Mesothelial cell of epicardium (in vitro differentiated cells): ENCODE measurements at regions not wholly inside any gene's neighbourhood (a gene's known extent, or its start where the extent isn't known, plus 50 kb on each side); places are given as distances from the start of the nearest gene placed in this dataset.

Experiments
- DNase-seq, 2 experiments: peaks; one replicate each; pipeline ENCODE4 v3.0.0; 2021; ENCODE audit warnings: low spot score in 2 of 2; ENCODE audit not compliant: unreplicated experiment in 2 of 2
- H3K27ac Mint-ChIP-seq: 2 replicates; pipeline ENCODE4 v1.8.0; 2021; ENCODE audit warnings: mixed read lengths
- H3K27me3 Mint-ChIP-seq: 2 replicates; pipeline ENCODE4 v1.8.0; 2021; ENCODE audit warnings: low read depth, mixed read lengths
- H3K36me3 Mint-ChIP-seq: 2 replicates; pipeline ENCODE4 v1.8.0; 2021; ENCODE audit warnings: mixed read lengths
- H3K4me1 Mint-ChIP-seq: 2 replicates; pipeline ENCODE4 v1.8.0; 2021; ENCODE audit warnings: mixed read lengths
- H3K4me3 Mint-ChIP-seq: 2 replicates; pipeline ENCODE4 v1.8.0; 2021; ENCODE audit warnings: mild to moderate bottlenecking, moderate library complexity, mixed read lengths
- H3K9me3 Mint-ChIP-seq: 2 replicates; pipeline ENCODE4 v1.8.0; 2021; ENCODE audit warnings: mixed read lengths
- TF ChIP-seq, protein P1 (sequence below): fragments of 200-600 bp; sonication (generic); IDR thresholded peaks from one replicate; pipeline ENCODE4 v1.5.0; 2021; ENCODE audit warnings: antibody characterized with exemption; ENCODE audit not compliant: unreplicated experiment

DNA sequence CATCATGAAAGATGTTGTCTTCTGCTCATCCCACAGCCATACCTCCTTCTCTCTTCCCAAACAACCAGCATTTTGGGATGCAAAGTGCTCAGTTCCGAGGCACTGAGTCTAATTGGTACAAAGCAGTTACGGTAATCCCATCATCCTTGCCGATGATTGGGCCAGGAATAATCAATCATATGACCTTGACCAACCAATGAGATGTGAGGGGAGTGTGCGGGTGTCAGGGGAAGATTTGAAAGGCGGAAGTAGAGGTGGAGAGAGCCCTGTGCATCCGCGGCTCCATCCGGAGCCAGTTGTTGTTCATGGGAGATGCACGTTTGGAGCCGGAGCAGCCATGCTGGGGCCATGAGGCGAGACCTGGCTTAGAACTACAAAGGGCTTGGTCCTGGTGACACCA is 67.3 kb downstream of the SYNE3 start:
- H3K27ac Mint-ChIP-seq: no peak overlapping the region
- peaks cover 14% of the 10 kb centered on the region for H3K4me1 Mint-ChIP-seq
- H3K27me3 Mint-ChIP-seq: no peaks in the 10 kb centered on the region
- TF ChIP-seq, protein P1, sequence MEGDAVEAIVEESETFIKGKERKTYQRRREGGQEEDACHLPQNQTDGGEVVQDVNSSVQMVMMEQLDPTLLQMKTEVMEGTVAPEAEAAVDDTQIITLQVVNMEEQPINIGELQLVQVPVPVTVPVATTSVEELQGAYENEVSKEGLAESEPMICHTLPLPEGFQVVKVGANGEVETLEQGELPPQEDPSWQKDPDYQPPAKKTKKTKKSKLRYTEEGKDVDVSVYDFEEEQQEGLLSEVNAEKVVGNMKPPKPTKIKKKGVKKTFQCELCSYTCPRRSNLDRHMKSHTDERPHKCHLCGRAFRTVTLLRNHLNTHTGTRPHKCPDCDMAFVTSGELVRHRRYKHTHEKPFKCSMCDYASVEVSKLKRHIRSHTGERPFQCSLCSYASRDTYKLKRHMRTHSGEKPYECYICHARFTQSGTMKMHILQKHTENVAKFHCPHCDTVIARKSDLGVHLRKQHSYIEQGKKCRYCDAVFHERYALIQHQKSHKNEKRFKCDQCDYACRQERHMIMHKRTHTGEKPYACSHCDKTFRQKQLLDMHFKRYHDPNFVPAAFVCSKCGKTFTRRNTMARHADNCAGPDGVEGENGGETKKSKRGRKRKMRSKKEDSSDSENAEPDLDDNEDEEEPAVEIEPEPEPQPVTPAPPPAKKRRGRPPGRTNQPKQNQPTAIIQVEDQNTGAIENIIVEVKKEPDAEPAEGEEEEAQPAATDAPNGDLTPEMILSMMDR: no peak
- H3K4me3 Mint-ChIP-seq: no peak overlapping the region
- H3K9me3 Mint-ChIP-seq: no peaks in the 10 kb centered on the region
- no peaks in the 10 kb centered on the region for H3K36me3 Mint-ChIP-seq
- DNase-seq: no peak

DNA sequence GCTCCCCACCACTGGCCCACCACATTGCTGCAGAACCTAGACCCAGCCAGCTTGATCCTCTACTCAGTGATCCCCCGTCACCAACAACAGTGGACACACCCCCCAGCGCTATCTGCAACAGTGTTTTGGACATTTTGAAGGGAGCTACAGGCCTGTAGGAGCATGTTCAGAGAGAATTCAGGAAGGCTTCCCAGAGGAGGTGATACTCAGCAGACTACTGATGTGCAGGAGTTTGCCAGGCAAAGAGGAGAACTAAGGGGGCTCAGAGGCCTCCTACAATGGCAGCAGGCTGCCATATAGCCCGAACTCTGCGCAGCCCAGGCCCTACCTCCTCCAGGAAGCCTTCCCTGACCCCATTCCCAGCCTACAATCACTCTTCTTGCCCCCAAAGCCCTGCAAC is 70.0 kb downstream of the SYNE3 start:
- H3K27ac Mint-ChIP-seq: no peak overlapping the region
- no peaks in the 10 kb centered on the region for H3K36me3 Mint-ChIP-seq
- TF ChIP-seq, protein P1: no peak
- no peak overlapping the region for H3K4me3 Mint-ChIP-seq
- no peaks in the 10 kb centered on the region for H3K27me3 Mint-ChIP-seq
- H3K4me1 Mint-ChIP-seq: peaks cover 29% of the 10 kb centered on the region
- DNase-seq: no peak
- H3K9me3 Mint-ChIP-seq: no peaks in the 10 kb centered on the region

DNA sequence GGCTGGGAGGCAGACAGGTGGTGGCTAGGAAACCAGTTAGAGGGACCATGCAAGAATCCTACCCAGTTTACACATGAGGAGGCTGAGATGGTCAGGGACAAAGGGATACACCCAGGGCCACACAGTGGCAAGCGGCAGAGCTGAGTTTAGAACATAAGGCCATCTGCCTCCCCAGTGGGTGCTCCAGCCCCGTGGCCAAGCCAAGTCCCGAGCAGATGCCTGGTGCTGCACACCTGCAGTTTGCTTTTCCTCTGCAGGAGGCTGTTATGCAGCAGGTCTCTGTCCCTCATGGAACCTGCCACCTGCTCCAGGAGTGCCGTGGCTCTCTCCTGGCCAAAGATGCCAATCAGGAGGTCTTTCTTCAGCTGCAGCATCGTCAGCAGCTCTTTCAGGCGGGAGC is 70.8 kb downstream of the SYNE3 start:
- Mint-ChIP-seq H3K9me3 (no peaks in the 10 kb centered on the region), H3K27me3 (no peaks in the 10 kb centered on the region), H3K4me3 (no peak overlapping the region), H3K4me1 (peaks cover 35% of the 10 kb centered on the region), H3K27ac (no peak overlapping the region), H3K36me3 (no peaks in the 10 kb centered on the region)
- TF ChIP-seq, protein P1: no peak
- DNase-seq: no peak

DNA sequence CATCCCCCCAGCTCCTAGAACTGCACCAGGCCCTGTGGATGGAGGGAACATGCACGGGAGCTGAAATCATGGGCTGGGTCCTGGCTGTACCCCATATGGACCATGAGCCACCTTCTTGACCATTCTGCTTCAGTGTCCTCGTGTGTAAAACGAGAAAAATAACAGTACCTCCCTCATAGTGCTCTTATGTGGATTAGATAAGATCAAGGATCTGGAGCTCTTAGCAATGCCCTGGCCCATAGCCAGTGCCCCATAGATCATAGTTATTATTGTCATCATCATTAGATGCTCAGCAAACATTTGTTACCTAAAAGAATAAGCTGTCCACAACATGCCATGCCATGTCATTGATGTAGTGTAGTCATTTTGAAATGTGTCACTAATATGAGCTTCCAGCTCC is 71.3 kb downstream of the SYNE3 start:
- H3K4me3 Mint-ChIP-seq: no peak overlapping the region
- H3K27me3 Mint-ChIP-seq: no peaks in the 10 kb centered on the region
- H3K4me1 Mint-ChIP-seq: peaks cover 40% of the 10 kb centered on the region
- no peaks in the 10 kb centered on the region for H3K9me3 Mint-ChIP-seq
- no peak for DNase-seq
- H3K27ac Mint-ChIP-seq: no peak overlapping the region
- no peaks in the 10 kb centered on the region for H3K36me3 Mint-ChIP-seq
- TF ChIP-seq, protein P1: no peak

DNA sequence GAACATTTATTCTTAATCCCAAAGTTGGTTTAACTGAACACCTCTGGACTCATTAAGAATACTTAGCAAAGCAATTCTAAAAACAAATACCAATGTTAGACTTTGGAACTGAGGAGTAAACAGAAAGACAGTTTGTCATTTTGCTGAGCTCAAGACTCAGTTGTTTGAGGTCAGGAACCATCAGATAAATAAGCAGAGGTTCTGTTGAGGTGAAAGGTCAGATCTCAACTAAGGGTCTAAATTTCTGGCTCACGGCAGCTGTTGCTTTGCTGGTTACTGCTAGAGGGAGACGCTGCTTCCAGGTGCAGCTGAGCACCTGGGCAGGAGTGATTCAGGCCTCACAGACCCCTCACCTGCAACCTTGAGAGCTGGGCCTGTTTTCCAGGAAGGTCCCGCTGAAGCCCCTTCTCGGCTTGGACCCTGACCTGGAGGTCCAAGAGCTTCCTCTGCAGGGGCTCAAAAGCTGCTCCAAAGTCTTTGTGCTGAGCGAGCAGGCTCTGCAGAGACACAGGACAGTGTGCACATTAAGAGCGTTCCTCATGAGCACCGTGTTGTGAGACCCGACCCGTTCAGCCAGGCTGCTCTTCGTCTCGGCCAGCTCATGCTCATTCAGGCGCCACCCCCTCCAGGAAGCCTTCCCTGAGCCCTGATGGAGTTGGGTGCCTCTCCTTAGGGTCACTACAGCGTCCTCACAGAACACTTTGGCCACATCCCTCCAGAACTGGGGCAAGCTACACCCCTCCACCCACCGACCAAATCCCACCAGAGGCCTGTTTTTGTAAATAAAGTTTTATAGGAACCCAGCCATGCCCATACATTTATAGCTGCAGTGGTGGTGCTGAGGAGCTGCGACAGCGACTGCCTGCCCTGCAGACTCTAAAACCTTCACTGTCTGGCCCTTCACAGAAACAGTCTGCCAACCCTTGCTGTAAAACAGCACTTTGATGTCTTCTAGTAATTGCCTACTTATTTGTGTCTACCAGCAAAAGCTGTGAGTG is 72.0 kb downstream of the SYNE3 start:
- H3K9me3 Mint-ChIP-seq: no peaks in the 10 kb centered on the region
- DNase-seq: no peak
- no peaks in the 10 kb centered on the region for H3K27me3 Mint-ChIP-seq
- H3K27ac Mint-ChIP-seq: no peak overlapping the region
- peaks cover 40% of the 10 kb centered on the region for H3K4me1 Mint-ChIP-seq
- H3K36me3 Mint-ChIP-seq: no peaks in the 10 kb centered on the region
- TF ChIP-seq, protein P1: no peak
- no peak overlapping the region for H3K4me3 Mint-ChIP-seq
